ENCODE measurements at regions not wholly inside any gene's neighbourhood (a gene's known extent, or its start where the extent isn't known, plus 50 kb on each side); places are given as distances from the start of the nearest gene placed in this dataset.
"Not testable (repeated sequence)": the region's sequence is repeated elsewhere in the genome, so short reads cannot be mapped to it uniquely, and the experiment has no call there.

DNA sequence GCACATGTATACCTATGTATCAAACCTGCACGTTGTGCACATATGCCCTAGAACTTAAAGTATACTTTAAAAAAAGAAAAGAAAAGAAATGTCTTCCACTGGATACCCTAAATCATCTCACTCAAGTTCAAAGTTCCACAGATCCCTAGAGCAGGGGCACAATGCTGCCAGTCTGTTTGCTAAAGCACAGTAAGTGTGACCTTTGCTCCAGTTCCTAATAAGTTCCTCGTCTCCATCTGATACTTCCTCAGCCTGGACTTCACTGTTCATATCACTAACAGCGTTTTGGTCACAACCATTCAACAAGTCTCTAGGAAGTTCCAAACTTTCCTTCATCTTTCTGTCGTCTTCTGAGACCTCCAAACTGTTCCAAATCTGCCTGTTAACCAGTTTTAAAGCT lies 118.3 kb downstream of the BMP4 start:
- Histone ChIP-seq H3F3A (ENCODE audit: low read length, unreplicated experiment) (no peaks in the 10 kb centered on the region), H3K9me3 (ENCODE audit: low read length) (no peaks in the 10 kb centered on the region), H3K4me3 (ENCODE audit: low read length) (no peak overlapping the region), H3K36me3 (ENCODE audit: low read depth, low read length) (no peaks in the 10 kb centered on the region), H3K9ac (ENCODE audit: low read length) (no peak overlapping the region), H2AFZ (ENCODE audit: low read length) (no peak overlapping the region), H3K79me2 (ENCODE audit: low read length) (no peaks in the 10 kb centered on the region), H3K9me2 (replicated peaks; ENCODE audit: low read length) (no peaks in the 10 kb centered on the region), H4K20me1 (ENCODE audit: low read length) (no peaks in the 10 kb centered on the region), H3K27me3 (ENCODE audit: low read length) (no peaks in the 10 kb centered on the region), H3K27ac (ENCODE audit: low read length) (no peak overlapping the region), H3K4me2 (ENCODE audit: low read length) (no peak overlapping the region), H3K4me1 (ENCODE audit: insufficient read depth, low read length) (peaks cover 23% of the 10 kb centered on the region)
- TF ChIP-seq EZH2 (IDR thresholded peaks at IDR 0.05; ENCODE audit: low read length, unreplicated experiment) (no peak), EZH2phosphoT487 (IDR thresholded peaks at IDR 0.05; ENCODE audit: borderline replicate concordance, low read length) (no peak)
- TF ChIP-seq, protein P1, sequence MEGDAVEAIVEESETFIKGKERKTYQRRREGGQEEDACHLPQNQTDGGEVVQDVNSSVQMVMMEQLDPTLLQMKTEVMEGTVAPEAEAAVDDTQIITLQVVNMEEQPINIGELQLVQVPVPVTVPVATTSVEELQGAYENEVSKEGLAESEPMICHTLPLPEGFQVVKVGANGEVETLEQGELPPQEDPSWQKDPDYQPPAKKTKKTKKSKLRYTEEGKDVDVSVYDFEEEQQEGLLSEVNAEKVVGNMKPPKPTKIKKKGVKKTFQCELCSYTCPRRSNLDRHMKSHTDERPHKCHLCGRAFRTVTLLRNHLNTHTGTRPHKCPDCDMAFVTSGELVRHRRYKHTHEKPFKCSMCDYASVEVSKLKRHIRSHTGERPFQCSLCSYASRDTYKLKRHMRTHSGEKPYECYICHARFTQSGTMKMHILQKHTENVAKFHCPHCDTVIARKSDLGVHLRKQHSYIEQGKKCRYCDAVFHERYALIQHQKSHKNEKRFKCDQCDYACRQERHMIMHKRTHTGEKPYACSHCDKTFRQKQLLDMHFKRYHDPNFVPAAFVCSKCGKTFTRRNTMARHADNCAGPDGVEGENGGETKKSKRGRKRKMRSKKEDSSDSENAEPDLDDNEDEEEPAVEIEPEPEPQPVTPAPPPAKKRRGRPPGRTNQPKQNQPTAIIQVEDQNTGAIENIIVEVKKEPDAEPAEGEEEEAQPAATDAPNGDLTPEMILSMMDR (conservative IDR thresholded peaks at IDR 0.05; ENCODE audit: low read depth, low read length): no peak
- BruUV-seq (replicated peaks): no TSS peak
- POLR2A ChIA-PET (ENCODE audit: unreplicated experiment): no interaction called here
- CTCF ChIA-PET: no interaction called here
- no peak for ATAC-seq
- no peak for DNase-seq
- intact Hi-C loops (cut with micrococcal nuclease): no loop called here

- ATAC-seq; H3K9ac ChIP-seq (ENCODE audit: low read length); H3K9me2 ChIP-seq (replicated peaks; ENCODE audit: low read length); H3K4me3 ChIP-seq (ENCODE audit: low read length); POLR2A ChIA-PET (ENCODE audit: unreplicated experiment); H2AFZ ChIP-seq (ENCODE audit: low read length); H3K36me3 ChIP-seq (ENCODE audit: low read depth, low read length); H3K79me2 ChIP-seq (ENCODE audit: low read length); H3K27me3 ChIP-seq (ENCODE audit: low read length); H3F3A ChIP-seq (ENCODE audit: low read length, unreplicated experiment); H3K4me2 ChIP-seq (ENCODE audit: low read length); CTCF ChIA-PET; H3K9me3 ChIP-seq (ENCODE audit: low read length); H4K20me1 ChIP-seq (ENCODE audit: low read length); BruUV-seq (replicated peaks); H3K27ac ChIP-seq (ENCODE audit: low read length); DNase-seq; intact Hi-C loops (cut with micrococcal nuclease): not testable (repeated sequence)
- H3K4me1 ChIP-seq (ENCODE audit: insufficient read depth, low read length): peaks cover 15% of the 10 kb centered on the region
These were observed 119.0 kb downstream of the BMP4 start for GRCh38 chr14:53837656-53838055.

GRCh38 chr14:53836551-53836950 lies 120.1 kb downstream of the BMP4 start:
- CTCF ChIA-PET: no interaction called here
- DNase-seq (no peak), ATAC-seq (no peak)
- Histone ChIP-seq H3F3A (ENCODE audit: low read length, unreplicated experiment) (no peaks in the 10 kb centered on the region), H3K27me3 (ENCODE audit: low read length) (no peaks in the 10 kb centered on the region), H3K27ac (ENCODE audit: low read length) (no peak overlapping the region), H2AFZ (ENCODE audit: low read length) (no peak overlapping the region), H3K36me3 (ENCODE audit: low read depth, low read length) (no peaks in the 10 kb centered on the region), H3K9me3 (ENCODE audit: low read length) (no peaks in the 10 kb centered on the region), H3K4me2 (ENCODE audit: low read length) (no peak overlapping the region), H3K9ac (ENCODE audit: low read length) (no peak overlapping the region), H3K79me2 (ENCODE audit: low read length) (no peaks in the 10 kb centered on the region), H3K4me1 (ENCODE audit: insufficient read depth, low read length) (peaks cover 10% of the 10 kb centered on the region), H4K20me1 (ENCODE audit: low read length) (no peaks in the 10 kb centered on the region), H3K4me3 (ENCODE audit: low read length) (no peak overlapping the region), H3K9me2 (replicated peaks; ENCODE audit: low read length) (no peaks in the 10 kb centered on the region)
- no TSS peak for BruUV-seq (replicated peaks)
- POLR2A ChIA-PET (ENCODE audit: unreplicated experiment): no interaction called here
- TF ChIP-seq EZH2phosphoT487 (IDR thresholded peaks at IDR 0.05; ENCODE audit: borderline replicate concordance, low read length) (no peak), EZH2 (IDR thresholded peaks at IDR 0.05; ENCODE audit: low read length, unreplicated experiment) (no peak)
- TF ChIP-seq, protein P1 (conservative IDR thresholded peaks at IDR 0.05; ENCODE audit: low read depth, low read length): no peak
- intact Hi-C loops (cut with micrococcal nuclease): no loop called here

Measured in PC-3 (cell line).